ENCODE measurements at regions not wholly inside any gene's neighbourhood (a gene's known extent, or its start where the extent isn't known, plus 50 kb on each side); places are given as distances from the start of the nearest gene placed in this dataset.
"Not testable (repeated sequence)": the region's sequence is repeated elsewhere in the genome, so short reads cannot be mapped to it uniquely, and the experiment has no call there.

DNA sequence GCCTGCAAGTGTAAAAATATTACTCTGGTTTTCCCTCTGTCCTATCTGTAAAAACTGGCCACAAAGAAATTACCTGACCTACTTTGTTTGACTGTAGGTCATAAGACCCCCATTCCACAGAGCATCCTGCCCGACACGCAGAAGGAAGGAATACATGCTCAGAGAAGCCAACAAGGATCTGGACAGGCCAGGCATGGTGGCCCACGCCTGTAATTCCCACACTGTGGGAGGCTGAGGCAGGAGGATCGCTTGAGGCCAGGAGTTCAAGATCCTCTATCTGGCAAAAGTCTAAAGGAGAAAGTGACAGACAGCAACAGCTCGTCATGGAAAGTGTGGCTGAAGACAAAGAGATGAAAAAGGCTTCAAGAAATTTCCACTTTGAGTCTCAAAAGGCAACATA lies 78.2 kb upstream of the RNU2-1 start:
- Histone ChIP-seq H3K27ac (replicated peaks) (no peak overlapping the region), H3K4me3 (replicated peaks; ENCODE audit: insufficient read depth, low read length) (no peak overlapping the region), H3K27me3 (ENCODE audit: insufficient read depth, poor library complexity, severe bottlenecking) (no peaks in the 10 kb centered on the region)
- no peak for DNase-seq (ENCODE audit: low read depth in 1 of 2, low spot score in 1 of 2)
- TF ChIP-seq, protein P1, sequence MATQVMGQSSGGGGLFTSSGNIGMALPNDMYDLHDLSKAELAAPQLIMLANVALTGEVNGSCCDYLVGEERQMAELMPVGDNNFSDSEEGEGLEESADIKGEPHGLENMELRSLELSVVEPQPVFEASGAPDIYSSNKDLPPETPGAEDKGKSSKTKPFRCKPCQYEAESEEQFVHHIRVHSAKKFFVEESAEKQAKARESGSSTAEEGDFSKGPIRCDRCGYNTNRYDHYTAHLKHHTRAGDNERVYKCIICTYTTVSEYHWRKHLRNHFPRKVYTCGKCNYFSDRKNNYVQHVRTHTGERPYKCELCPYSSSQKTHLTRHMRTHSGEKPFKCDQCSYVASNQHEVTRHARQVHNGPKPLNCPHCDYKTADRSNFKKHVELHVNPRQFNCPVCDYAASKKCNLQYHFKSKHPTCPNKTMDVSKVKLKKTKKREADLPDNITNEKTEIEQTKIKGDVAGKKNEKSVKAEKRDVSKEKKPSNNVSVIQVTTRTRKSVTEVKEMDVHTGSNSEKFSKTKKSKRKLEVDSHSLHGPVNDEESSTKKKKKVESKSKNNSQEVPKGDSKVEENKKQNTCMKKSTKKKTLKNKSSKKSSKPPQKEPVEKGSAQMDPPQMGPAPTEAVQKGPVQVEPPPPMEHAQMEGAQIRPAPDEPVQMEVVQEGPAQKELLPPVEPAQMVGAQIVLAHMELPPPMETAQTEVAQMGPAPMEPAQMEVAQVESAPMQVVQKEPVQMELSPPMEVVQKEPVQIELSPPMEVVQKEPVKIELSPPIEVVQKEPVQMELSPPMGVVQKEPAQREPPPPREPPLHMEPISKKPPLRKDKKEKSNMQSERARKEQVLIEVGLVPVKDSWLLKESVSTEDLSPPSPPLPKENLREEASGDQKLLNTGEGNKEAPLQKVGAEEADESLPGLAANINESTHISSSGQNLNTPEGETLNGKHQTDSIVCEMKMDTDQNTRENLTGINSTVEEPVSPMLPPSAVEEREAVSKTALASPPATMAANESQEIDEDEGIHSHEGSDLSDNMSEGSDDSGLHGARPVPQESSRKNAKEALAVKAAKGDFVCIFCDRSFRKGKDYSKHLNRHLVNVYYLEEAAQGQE (IDR thresholded peaks at IDR 0.05; ENCODE audit: insufficient replicate concordance, low read depth), result no peak
- TF ChIP-seq SPI1 (IDR thresholded peaks at IDR 0.05; ENCODE audit: borderline replicate concordance, low read depth) (no peak), GABPA (IDR thresholded peaks at IDR 0.05; ENCODE audit: low read depth) (no peak), POLR2AphosphoS5 (IDR thresholded peaks at IDR 0.05; ENCODE audit: low read depth) (no peak)
- TF ChIP-seq, protein P2, sequence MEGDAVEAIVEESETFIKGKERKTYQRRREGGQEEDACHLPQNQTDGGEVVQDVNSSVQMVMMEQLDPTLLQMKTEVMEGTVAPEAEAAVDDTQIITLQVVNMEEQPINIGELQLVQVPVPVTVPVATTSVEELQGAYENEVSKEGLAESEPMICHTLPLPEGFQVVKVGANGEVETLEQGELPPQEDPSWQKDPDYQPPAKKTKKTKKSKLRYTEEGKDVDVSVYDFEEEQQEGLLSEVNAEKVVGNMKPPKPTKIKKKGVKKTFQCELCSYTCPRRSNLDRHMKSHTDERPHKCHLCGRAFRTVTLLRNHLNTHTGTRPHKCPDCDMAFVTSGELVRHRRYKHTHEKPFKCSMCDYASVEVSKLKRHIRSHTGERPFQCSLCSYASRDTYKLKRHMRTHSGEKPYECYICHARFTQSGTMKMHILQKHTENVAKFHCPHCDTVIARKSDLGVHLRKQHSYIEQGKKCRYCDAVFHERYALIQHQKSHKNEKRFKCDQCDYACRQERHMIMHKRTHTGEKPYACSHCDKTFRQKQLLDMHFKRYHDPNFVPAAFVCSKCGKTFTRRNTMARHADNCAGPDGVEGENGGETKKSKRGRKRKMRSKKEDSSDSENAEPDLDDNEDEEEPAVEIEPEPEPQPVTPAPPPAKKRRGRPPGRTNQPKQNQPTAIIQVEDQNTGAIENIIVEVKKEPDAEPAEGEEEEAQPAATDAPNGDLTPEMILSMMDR (IDR thresholded peaks at IDR 0.05; ENCODE audit: insufficient read depth, low read length), result no peak

DNA sequence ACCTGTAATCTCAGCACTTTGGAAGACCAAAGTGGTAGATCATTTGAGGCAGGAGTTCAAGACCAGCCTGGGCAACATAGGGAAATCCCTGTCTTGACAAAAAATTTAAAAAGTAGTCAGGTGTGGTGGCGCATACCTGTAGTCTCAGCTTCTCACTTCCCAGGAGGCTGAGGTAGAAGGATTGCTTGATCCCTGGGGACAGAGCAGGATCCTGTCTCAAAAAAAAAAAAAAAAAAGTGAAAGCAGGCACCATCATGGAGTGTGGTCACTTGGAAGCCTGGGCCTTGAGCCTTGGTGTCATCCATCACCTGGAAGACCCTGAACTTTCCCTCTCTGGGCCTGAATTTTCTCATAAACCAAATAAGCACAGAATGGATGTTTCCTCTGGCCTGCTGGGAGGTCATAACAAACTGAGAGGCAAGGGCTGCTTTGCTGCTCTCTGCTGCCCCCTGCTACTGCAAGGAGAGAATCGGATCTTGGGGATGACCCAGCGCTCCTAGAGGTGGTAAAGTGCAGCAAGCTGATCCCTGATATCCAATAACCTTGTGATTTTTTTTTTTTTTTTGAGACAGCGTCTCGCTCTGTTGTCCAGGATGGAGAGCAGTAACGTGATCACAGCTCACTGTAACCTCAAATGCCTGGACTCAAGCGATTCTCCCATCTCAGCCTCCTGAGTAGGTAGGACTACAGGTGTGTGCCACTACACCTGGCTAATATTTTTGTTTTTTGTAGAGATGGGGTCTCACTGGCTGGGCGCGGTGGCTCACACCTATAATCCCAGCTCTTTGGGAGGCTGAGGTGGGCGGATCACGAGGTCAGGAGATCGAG lies 75.9 kb upstream of the RNU2-1 start:
- H3K4me3 ChIP-seq (replicated peaks; ENCODE audit: insufficient read depth, low read length), result no peak overlapping the region
- peak in 1 of 2 experiments; percentile 0 for DNase-seq (ENCODE audit: low read depth in 1 of 2, low spot score in 1 of 2)
- H3K27me3 ChIP-seq (ENCODE audit: insufficient read depth, poor library complexity, severe bottlenecking), result no peaks in the 10 kb centered on the region
- no peak overlapping the region for H3K27ac ChIP-seq (replicated peaks)
- TF ChIP-seq GABPA (IDR thresholded peaks at IDR 0.05; ENCODE audit: low read depth) (no peak), SPI1 (IDR thresholded peaks at IDR 0.05; ENCODE audit: borderline replicate concordance, low read depth) (no peak), POLR2AphosphoS5 (IDR thresholded peaks at IDR 0.05; ENCODE audit: low read depth) (no peak)
- TF ChIP-seq, protein P2 (IDR thresholded peaks at IDR 0.05; ENCODE audit: insufficient read depth, low read length), result no peak
- TF ChIP-seq, protein P1 (IDR thresholded peaks at IDR 0.05; ENCODE audit: insufficient replicate concordance, low read depth), result no peak

DNA sequence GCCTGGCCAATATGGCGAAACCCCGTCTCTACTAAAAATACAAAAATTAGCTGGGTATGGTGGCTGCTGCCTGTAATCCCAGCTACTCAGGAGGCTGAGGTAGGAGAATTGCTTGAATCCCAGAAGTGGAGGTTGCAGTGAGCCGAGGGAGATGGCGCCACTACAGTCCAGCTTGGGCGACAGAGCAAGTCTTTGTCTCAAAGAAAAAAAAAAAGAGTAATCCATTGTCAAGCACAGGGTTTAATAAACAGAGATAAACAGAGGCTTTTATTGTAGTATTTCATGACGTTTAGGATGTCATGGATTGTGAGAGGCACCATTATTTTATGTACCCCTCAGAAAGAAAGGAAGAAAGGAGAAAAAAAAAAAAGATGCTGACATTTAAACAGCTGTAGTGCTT lies 75.2 kb upstream of the RNU2-1 start:
- no peak overlapping the region for H3K4me3 ChIP-seq (replicated peaks; ENCODE audit: insufficient read depth, low read length)
- no peak for DNase-seq (ENCODE audit: low read depth in 1 of 2, low spot score in 1 of 2)
- no peak overlapping the region for H3K27ac ChIP-seq (replicated peaks)
- H3K27me3 ChIP-seq (ENCODE audit: insufficient read depth, poor library complexity, severe bottlenecking), result no peaks in the 10 kb centered on the region
- TF ChIP-seq GABPA (IDR thresholded peaks at IDR 0.05; ENCODE audit: low read depth) (no peak), SPI1 (IDR thresholded peaks at IDR 0.05; ENCODE audit: borderline replicate concordance, low read depth) (no peak), POLR2AphosphoS5 (IDR thresholded peaks at IDR 0.05; ENCODE audit: low read depth) (no peak)
- TF ChIP-seq, protein P2 (IDR thresholded peaks at IDR 0.05; ENCODE audit: insufficient read depth, low read length), result no peak
- TF ChIP-seq, protein P1 (IDR thresholded peaks at IDR 0.05; ENCODE audit: insufficient replicate concordance, low read depth), result no peak

DNA sequence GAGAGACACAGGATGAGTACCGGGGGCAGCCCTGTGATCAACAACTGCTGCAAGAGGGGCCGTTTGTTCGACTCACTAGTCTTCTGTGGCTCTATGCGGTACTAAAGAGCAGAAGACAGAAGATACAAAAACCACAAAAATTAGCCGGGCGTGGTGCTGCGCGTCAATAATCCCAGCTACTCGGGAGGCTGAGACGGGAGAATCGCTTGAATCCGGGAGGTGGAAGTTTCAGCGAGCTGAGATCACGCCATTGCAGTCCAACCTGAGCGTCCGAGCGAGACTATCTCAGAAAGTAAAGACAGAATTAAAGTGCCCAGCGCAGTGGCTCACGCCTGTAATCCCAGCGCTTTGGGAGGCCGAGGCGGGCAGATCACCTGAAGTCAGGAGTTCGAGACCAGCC lies 71.0 kb upstream of the RNU2-1 start:
- DNase-seq (ENCODE audit: low read depth in 1 of 2, low spot score in 1 of 2); H3K27me3 ChIP-seq (ENCODE audit: insufficient read depth, poor library complexity, severe bottlenecking); H3K4me3 ChIP-seq (replicated peaks; ENCODE audit: insufficient read depth, low read length); H3K27ac ChIP-seq (replicated peaks): not testable (repeated sequence)

DNA sequence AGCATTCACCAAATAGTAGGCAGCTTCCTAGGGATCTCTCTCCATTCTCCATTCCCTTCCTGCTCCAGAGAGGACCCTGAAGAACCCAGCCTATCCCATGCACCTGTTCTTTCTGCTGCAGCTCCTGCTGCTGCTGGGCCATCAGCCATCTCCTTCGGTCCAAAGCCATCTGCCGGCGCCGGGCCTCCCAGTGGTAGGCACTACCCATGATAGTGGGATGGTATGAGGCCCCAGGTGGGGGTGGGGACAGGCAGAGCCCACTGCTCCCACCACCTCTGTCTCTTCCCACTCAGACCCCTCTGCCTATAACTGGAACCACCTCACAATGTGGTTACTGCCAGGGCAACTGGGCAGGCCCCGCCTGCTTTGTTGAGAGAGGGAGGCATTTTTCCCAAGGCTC lies 69.3 kb upstream of the RNU2-1 start:
- not testable (repeated sequence) for H3K4me3 ChIP-seq (replicated peaks; ENCODE audit: insufficient read depth, low read length); DNase-seq (ENCODE audit: low read depth in 1 of 2, low spot score in 1 of 2); H3K27ac ChIP-seq (replicated peaks); H3K27me3 ChIP-seq (ENCODE audit: insufficient read depth, poor library complexity, severe bottlenecking)

All from HL-60 (cell line).